ENCODE measurements at regions not wholly inside any gene's neighbourhood (a gene's known extent, or its start where the extent isn't known, plus 50 kb on each side); places are given as distances from the start of the nearest gene placed in this dataset.

GRCh38 chr11:97201743-97202612, 812.2 kb downstream of the JRKL start:
- TF ChIP-seq EZH2 (IDR thresholded peaks at IDR 0.05; ENCODE audit: low read length), result no peak
- TF ChIP-seq CTCF (optimal IDR thresholded peaks at IDR 0.05 in 1 of 3, IDR thresholded peaks at IDR 0.05 in 1 of 3, conservative IDR thresholded peaks at IDR 0.05 in 1 of 3; ENCODE audit: extremely low read depth in 1 of 3, insufficient read depth in 2 of 3, low read length in 3 of 3), result no peak
